IPS-NIHi7 (cell line): ENCODE measurements at regions not wholly inside any gene's neighbourhood (a gene's known extent, or its start where the extent isn't known, plus 50 kb on each side); places are given as distances from the start of the nearest gene placed in this dataset.
"Not testable (repeated sequence)": the region's sequence is repeated elsewhere in the genome, so short reads cannot be mapped to it uniquely, and the experiment has no call there.

Source experiments
- DNase-seq: peaks from one replicate; pipeline ENCODE4 v3.0.0; 2012; ENCODE audit warnings: mixed read lengths; ENCODE audit errors: extremely low spot score

- no peak for DNase-seq
These were observed 138.5 kb upstream of the NETO1 start for GRCh38 chr18:73006331-73006730.

GRCh38 chr18:73004260-73004659, 136.5 kb upstream of the NETO1 start:
- no peak for DNase-seq

- DNase-seq = no peak
These were observed 132.3 kb upstream of the NETO1 start for GRCh38 chr18:72999971-73000607.

- DNase-seq = no peak
These were observed 127.8 kb upstream of the NETO1 start for GRCh38 chr18:72995558-72995957.

GRCh38 chr18:72993250-72993649, 125.5 kb upstream of the NETO1 start:
- no peak for DNase-seq

- no peak for DNase-seq
These were observed 123.6 kb upstream of the NETO1 start for GRCh38 chr18:72991379-72991778.

- not testable (repeated sequence) for DNase-seq
These were observed 119.8 kb upstream of the NETO1 start for GRCh38 chr18:72987570-72987969.

GRCh38 chr18:72986103-72986502, 118.3 kb upstream of the NETO1 start:
- no peak for DNase-seq

GRCh38 chr18:72985686-72986085, 117.9 kb upstream of the NETO1 start:
- no peak for DNase-seq

- DNase-seq = no peak
These were observed 116.5 kb upstream of the NETO1 start for GRCh38 chr18:72984290-72984689.

GRCh38 chr18:72973841-72974240, 106.1 kb upstream of the NETO1 start:
- DNase-seq = no peak

- no peak for DNase-seq
These were observed 97.8 kb upstream of the NETO1 start for GRCh38 chr18:72965616-72966015.

- not testable (repeated sequence) for DNase-seq
These were observed 90.4 kb upstream of the NETO1 start for GRCh38 chr18:72958195-72958594.

- no peak for DNase-seq
These were observed 80.7 kb upstream of the NETO1 start for GRCh38 chr18:72948439-72948838.

- DNase-seq = no peak
These were observed 75.0 kb upstream of the NETO1 start for GRCh38 chr18:72942766-72943165.

- DNase-seq = no peak
These were observed 73.2 kb upstream of the NETO1 start for GRCh38 chr18:72940986-72941385.

GRCh38 chr18:72940509-72940908, 72.7 kb upstream of the NETO1 start:
- DNase-seq = no peak

GRCh38 chr18:72935744-72936143, 68.0 kb upstream of the NETO1 start:
- DNase-seq = no peak

GRCh38 chr18:72922895-72923294, 55.1 kb upstream of the NETO1 start:
- no peak for DNase-seq
